Colon (tissue), 2 donors: ENCODE measurements at regions not wholly inside any gene's neighbourhood (a gene's known extent, or its start where the extent isn't known, plus 50 kb on each side); places are given as distances from the start of the nearest gene placed in this dataset.

ENCODE experiments used
- FAIRE-seq: peaks from 2 replicates; lab custom pipeline; 2012; peaks lifted over from hg19 to GRCh38; lab: Jason Lieb, UNC
- donor health status: control.
- donor health status: control.

GRCh38 chr5:2602451-2603271 lies 148.8 kb downstream of the IRX2 start:
- FAIRE-seq, result no peak

- FAIRE-seq, result no peak
These were observed 153.0 kb downstream of the IRX2 start for GRCh38 chr5:2598503-2598902.

GRCh38 chr5:2594701-2595100 lies 156.8 kb downstream of the IRX2 start:
- no peak for FAIRE-seq

GRCh38 chr5:2592766-2593165 lies 158.7 kb downstream of the IRX2 start:
- FAIRE-seq, result no peak

GRCh38 chr5:2591777-2592453 lies 159.6 kb downstream of the IRX2 start:
- FAIRE-seq, result no peak

- FAIRE-seq, result no peak
These were observed 162.5 kb downstream of the IRX2 start for GRCh38 chr5:2588850-2589501.

- no peak for FAIRE-seq
These were observed 164.1 kb downstream of the IRX2 start for GRCh38 chr5:2587189-2588031.

GRCh38 chr5:2586016-2586715 lies 165.3 kb downstream of the IRX2 start:
- FAIRE-seq, result no peak

- FAIRE-seq, result no peak
These were observed 166.8 kb downstream of the IRX2 start for GRCh38 chr5:2584579-2585269.

GRCh38 chr5:2582507-2582906 lies 169.0 kb downstream of the IRX2 start:
- no peak for FAIRE-seq

GRCh38 chr5:2582106-2582505 lies 169.4 kb downstream of the IRX2 start:
- FAIRE-seq, result no peak

GRCh38 chr5:2581418-2581817 lies 170.1 kb downstream of the IRX2 start:
- no peak for FAIRE-seq

GRCh38 chr5:2579126-2579525 lies 172.4 kb downstream of the IRX2 start:
- FAIRE-seq, result no peak

- no peak for FAIRE-seq
These were observed 174.0 kb downstream of the IRX2 start for GRCh38 chr5:2577312-2578036.

GRCh38 chr5:2576823-2577222 lies 174.7 kb downstream of the IRX2 start:
- no peak for FAIRE-seq

GRCh38 chr5:2575871-2576270 lies 175.6 kb downstream of the IRX2 start:
- FAIRE-seq, result no peak

- no peak for FAIRE-seq
These were observed 176.2 kb downstream of the IRX2 start for GRCh38 chr5:2575292-2575691.

- FAIRE-seq, result no peak
These were observed 177.3 kb downstream of the IRX2 start for GRCh38 chr5:2574155-2574554.

- FAIRE-seq, result no peak
These were observed 180.9 kb downstream of the IRX2 start for GRCh38 chr5:2570586-2570985.
